ENCODE measurements at regions not wholly inside any gene's neighbourhood (a gene's known extent, or its start where the extent isn't known, plus 50 kb on each side); places are given as distances from the start of the nearest gene placed in this dataset.
A peak's percentile ranks its signal among the peaks of the same experiment; 100 is the strongest.

GRCh38 chr14:21724090-21724973 is 50.7 kb upstream of the OR4E1 start:
- Histone ChIP-seq H4K20me1 (ENCODE audit: control insufficient read depth, insufficient read depth, low read depth, low read length) (no peaks in the 10 kb centered on the region), H3K4me3 (ENCODE audit: low read length) (no peak overlapping the region), H3K36me3 (ENCODE audit: control insufficient read depth, low read length) (no peaks in the 10 kb centered on the region), H3K9me3 (ENCODE audit: control insufficient read depth, insufficient read depth, low read length) (no peaks in the 10 kb centered on the region), H3K27ac (ENCODE audit: low read depth, low read length) (no peak overlapping the region), H3K9me2 (replicated peaks; ENCODE audit: control insufficient read depth, low read length) (no peaks in the 10 kb centered on the region), H3F3A (ENCODE audit: control insufficient read depth, insufficient read depth) (no peaks in the 10 kb centered on the region), H3K4me1 (ENCODE audit: control insufficient read depth, low read length) (no peaks in the 10 kb centered on the region), H3K79me2 (ENCODE audit: control insufficient read depth, low read length) (no peaks in the 10 kb centered on the region), H3K27me3 (ENCODE audit: control insufficient read depth, low read length) (peaks cover 29% of the 10 kb centered on the region), H3K4me2 (ENCODE audit: low read length) (no peak overlapping the region)
- no peak for TF ChIP-seq CTCF (IDR thresholded peaks at IDR 0.05; ENCODE audit: low read depth, low read length, poor library complexity, severe bottlenecking)
- no peak for TF ChIP-seq EZH2phosphoT487 (IDR thresholded peaks at IDR 0.05; ENCODE audit: borderline replicate concordance, low read length)

- H3K27me3 ChIP-seq (ENCODE audit: control insufficient read depth, low read length) = peaks cover 28% of the 10 kb centered on the region
- H3K9me2 ChIP-seq (replicated peaks; ENCODE audit: control insufficient read depth, low read length) = no peaks in the 10 kb centered on the region
- H3K79me2 ChIP-seq (ENCODE audit: control insufficient read depth, low read length) = no peaks in the 10 kb centered on the region
- no peaks in the 10 kb centered on the region for H3K9me3 ChIP-seq (ENCODE audit: control insufficient read depth, insufficient read depth, low read length)
- H3K36me3 ChIP-seq (ENCODE audit: control insufficient read depth, low read length) = no peaks in the 10 kb centered on the region
- no peaks in the 10 kb centered on the region for H3K4me1 ChIP-seq (ENCODE audit: control insufficient read depth, low read length)
- no peaks in the 10 kb centered on the region for H3F3A ChIP-seq (ENCODE audit: control insufficient read depth, insufficient read depth)
- no peak overlapping the region for H3K27ac ChIP-seq (ENCODE audit: low read depth, low read length)
- H3K4me3 ChIP-seq (ENCODE audit: low read length) = no peak overlapping the region
- no peak overlapping the region for H3K4me2 ChIP-seq (ENCODE audit: low read length)
- TF ChIP-seq CTCF (IDR thresholded peaks at IDR 0.05; ENCODE audit: low read depth, low read length, poor library complexity, severe bottlenecking) = peak; percentile 65
- no peak for TF ChIP-seq EZH2phosphoT487 (IDR thresholded peaks at IDR 0.05; ENCODE audit: borderline replicate concordance, low read length)
- H4K20me1 ChIP-seq (ENCODE audit: control insufficient read depth, insufficient read depth, low read depth, low read length) = no peaks in the 10 kb centered on the region
Observed at GRCh38 chr14:21723431-21724045, 49.9 kb upstream of the OR4E1 start.

Measured in DOHH2 (cell line).